ENCODE measurements at regions not wholly inside any gene's neighbourhood (a gene's known extent, or its start where the extent isn't known, plus 50 kb on each side); places are given as distances from the start of the nearest gene placed in this dataset.

GRCh38 chr10:129391464-129391863 is 75.6 kb upstream of the MGMT start:
- Histone ChIP-seq H3K4me1 (ENCODE audit: control insufficient read depth in 1 of 2, insufficient read depth in 2 of 2, low read depth in 1 of 2, low read length in 1 of 2) (no peaks in the 10 kb centered on the region), H3K9me2 (no peaks in the 10 kb centered on the region), H3K4me2 (no peak overlapping the region), H3K79me2 (ENCODE audit: insufficient read depth) (no peaks in the 10 kb centered on the region), H3K9me3 (no peaks in the 10 kb centered on the region), H3F3A (replicated peaks; ENCODE audit: insufficient read depth) (no peaks in the 10 kb centered on the region), H3K27me3 (ENCODE audit: insufficient read depth) (no peaks in the 10 kb centered on the region), H2AFZ (ENCODE audit: low read depth) (no peak overlapping the region), H3K4me3 (ENCODE audit: low read depth in 2 of 2, low read length in 1 of 2) (no peak overlapping the region), H3K27ac (ENCODE audit: low read depth in 2 of 2, low read length in 1 of 2) (no peak overlapping the region), H4K20me1 (ENCODE audit: insufficient read depth) (no peaks in the 10 kb centered on the region), H3K36me3 (replicated peaks in 1 of 2; ENCODE audit: control insufficient read depth in 1 of 2, insufficient read depth in 2 of 2, low read length in 1 of 2) (no peaks in the 10 kb centered on the region), H3K9ac (no peak overlapping the region)
- TF ChIP-seq NFIC (IDR thresholded peaks at IDR 0.05; ENCODE audit: borderline replicate concordance) (no peak), USF2 (IDR thresholded peaks at IDR 0.05; ENCODE audit: borderline replicate concordance, low read depth, low read length) (no peak), ZBTB33 (IDR thresholded peaks at IDR 0.05; ENCODE audit: borderline replicate concordance, low read depth) (no peak), RCOR1 (IDR thresholded peaks at IDR 0.05; ENCODE audit: low read length) (no peak), FOSL2 (IDR thresholded peaks at IDR 0.05; ENCODE audit: borderline replicate concordance, low read depth) (no peak)
- POLR2A ChIA-PET = no interaction called here
- no peak for DNase-seq
- CTCF ChIA-PET = no interaction called here
- WGBS (ENCODE audit: low lambda C conversion rate) = 23% methylated on average over 2 of the region's 8 CpGs

- Histone ChIP-seq H3K4me2 (no peak overlapping the region), H3K27ac (ENCODE audit: low read depth in 2 of 2, low read length in 1 of 2) (no peak overlapping the region), H3K4me3 (ENCODE audit: low read depth in 2 of 2, low read length in 1 of 2) (no peak overlapping the region), H3K27me3 (ENCODE audit: insufficient read depth) (no peaks in the 10 kb centered on the region), H3K9ac (no peak overlapping the region), H3F3A (replicated peaks; ENCODE audit: insufficient read depth) (no peaks in the 10 kb centered on the region), H2AFZ (ENCODE audit: low read depth) (no peak overlapping the region), H4K20me1 (ENCODE audit: insufficient read depth) (no peaks in the 10 kb centered on the region), H3K36me3 (replicated peaks in 1 of 2; ENCODE audit: control insufficient read depth in 1 of 2, insufficient read depth in 2 of 2, low read length in 1 of 2) (no peaks in the 10 kb centered on the region), H3K9me3 (no peaks in the 10 kb centered on the region), H3K4me1 (ENCODE audit: control insufficient read depth in 1 of 2, insufficient read depth in 2 of 2, low read depth in 1 of 2, low read length in 1 of 2) (no peaks in the 10 kb centered on the region), H3K9me2 (no peaks in the 10 kb centered on the region), H3K79me2 (ENCODE audit: insufficient read depth) (no peaks in the 10 kb centered on the region)
- TF ChIP-seq REST (IDR thresholded peaks at IDR 0.05; ENCODE audit: low read depth, low read length) = no peak
- TF ChIP-seq EZH2phosphoT487 (IDR thresholded peaks at IDR 0.05; ENCODE audit: borderline replicate concordance, low read depth) = no peak
- no peak for TF ChIP-seq ELF1 (IDR thresholded peaks at IDR 0.05)
- TF ChIP-seq USF2 (IDR thresholded peaks at IDR 0.05; ENCODE audit: borderline replicate concordance, low read depth, low read length) = no peak
- no peak for DNase-seq
- 47% methylated on average over 10 of the region's 10 CpGs for WGBS (ENCODE audit: low lambda C conversion rate)
- CTCF ChIA-PET = no interaction called here
- POLR2A ChIA-PET = no interaction called here
Measured at GRCh38 chr10:129392855-129393254, 74.2 kb upstream of the MGMT start.
